ENCODE measurements at regions not wholly inside any gene's neighbourhood (a gene's known extent, or its start where the extent isn't known, plus 50 kb on each side); places are given as distances from the start of the nearest gene placed in this dataset.

DNA sequence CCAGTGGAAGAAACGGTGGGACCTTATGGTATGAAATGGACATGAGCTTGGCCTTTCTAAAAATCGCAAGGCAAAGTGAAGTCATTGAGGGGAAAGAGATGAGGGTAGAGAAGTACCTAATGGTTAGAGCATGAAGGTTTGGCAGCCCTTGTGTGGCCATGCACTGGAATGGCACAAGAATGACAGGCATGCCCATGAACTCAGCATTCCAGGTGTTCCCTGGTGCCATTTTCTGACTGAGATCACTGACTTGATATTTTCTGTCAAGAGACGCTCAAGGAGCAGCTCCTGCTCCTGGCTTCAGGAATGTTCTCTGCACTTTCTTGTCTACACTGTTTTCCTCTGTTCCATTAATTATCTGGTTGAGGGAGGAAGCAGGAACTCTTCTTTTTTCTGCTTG lies 225.0 kb upstream of the SLC10A2 start:
- no peak for TF ChIP-seq POLR2A (IDR thresholded peaks at IDR 0.05)
- TF ChIP-seq, protein P1, sequence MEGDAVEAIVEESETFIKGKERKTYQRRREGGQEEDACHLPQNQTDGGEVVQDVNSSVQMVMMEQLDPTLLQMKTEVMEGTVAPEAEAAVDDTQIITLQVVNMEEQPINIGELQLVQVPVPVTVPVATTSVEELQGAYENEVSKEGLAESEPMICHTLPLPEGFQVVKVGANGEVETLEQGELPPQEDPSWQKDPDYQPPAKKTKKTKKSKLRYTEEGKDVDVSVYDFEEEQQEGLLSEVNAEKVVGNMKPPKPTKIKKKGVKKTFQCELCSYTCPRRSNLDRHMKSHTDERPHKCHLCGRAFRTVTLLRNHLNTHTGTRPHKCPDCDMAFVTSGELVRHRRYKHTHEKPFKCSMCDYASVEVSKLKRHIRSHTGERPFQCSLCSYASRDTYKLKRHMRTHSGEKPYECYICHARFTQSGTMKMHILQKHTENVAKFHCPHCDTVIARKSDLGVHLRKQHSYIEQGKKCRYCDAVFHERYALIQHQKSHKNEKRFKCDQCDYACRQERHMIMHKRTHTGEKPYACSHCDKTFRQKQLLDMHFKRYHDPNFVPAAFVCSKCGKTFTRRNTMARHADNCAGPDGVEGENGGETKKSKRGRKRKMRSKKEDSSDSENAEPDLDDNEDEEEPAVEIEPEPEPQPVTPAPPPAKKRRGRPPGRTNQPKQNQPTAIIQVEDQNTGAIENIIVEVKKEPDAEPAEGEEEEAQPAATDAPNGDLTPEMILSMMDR (IDR thresholded peaks at IDR 0.05): no peak
